B cell (primary cell): ENCODE measurements at regions not wholly inside any gene's neighbourhood (a gene's known extent, or its start where the extent isn't known, plus 50 kb on each side); places are given as distances from the start of the nearest gene placed in this dataset.

Experiments used
- CTCF ChIP-seq: fragments of 200-600 bp; IDR thresholded peaks from one replicate; pipeline ENCODE4 v1.8.0; 2022; ENCODE audit warnings: antibody characterized with exemption, mild to moderate bottlenecking
- EZH2 ChIP-seq: IDR thresholded peaks from 2 replicates; pipeline ENCODE4 v1.6.1; 2012; ENCODE audit warnings: borderline replicate concordance, low read depth, mild to moderate bottlenecking, moderate library complexity, low read length; ENCODE audit not compliant: insufficient read depth, poor library complexity, severe bottlenecking

GRCh38 chr17:61538480-61538879 lies 52.5 kb downstream of the NACA2 start:
- TF ChIP-seq EZH2 (no peak), CTCF (no peak)
